BE2C (cell line): ENCODE measurements at regions not wholly inside any gene's neighbourhood (a gene's known extent, or its start where the extent isn't known, plus 50 kb on each side); places are given as distances from the start of the nearest gene placed in this dataset.

Experiments
- DNase-seq: peaks from one replicate; pipeline ENCODE4 v3.0.0-alpha.2; 2020
- H3K27me3 ChIP-seq: fragments of 250-450 bp; sonication (Bioruptor Pico); 2 replicates; pipeline ENCODE4 v1.5.1; 2020; ENCODE audit warnings: mild to moderate bottlenecking
- H3K36me3 ChIP-seq: fragments of 250-450 bp; sonication (Bioruptor Pico); 2 replicates; pipeline ENCODE4 v1.5.1; 2020; ENCODE audit warnings: mild to moderate bottlenecking
- H3K4me1 ChIP-seq: fragments of 250-450 bp; sonication (Bioruptor Pico); 2 replicates; pipeline ENCODE4 v1.5.1; 2020
- H3K4me3 ChIP-seq: 2 replicates; pipeline ENCODE4 v1.5.1; 2011; ENCODE audit warnings: low read depth, low read length
- H3K9me3 ChIP-seq: fragments of 250-450 bp; sonication (Bioruptor Pico); 2 replicates; pipeline ENCODE4 v1.5.1; 2020
- CTCF ChIP-seq: IDR thresholded peaks from 2 replicates; pipeline ENCODE4 v1.5.1; 2012; ENCODE audit warnings: mild to moderate bottlenecking, low read depth, low read length

GRCh38 chr14:25400607-25401206, 350.8 kb upstream of the STXBP6 start:
- no peaks in the 10 kb centered on the region for H3K36me3 ChIP-seq
- H3K9me3 ChIP-seq = no peaks in the 10 kb centered on the region
- no peaks in the 10 kb centered on the region for H3K27me3 ChIP-seq
- TF ChIP-seq CTCF = peak; percentile 77
- no peaks in the 10 kb centered on the region for H3K4me1 ChIP-seq
- no peak overlapping the region for H3K4me3 ChIP-seq
- peak; percentile 40 for DNase-seq

- Histone ChIP-seq H3K9me3 (no peaks in the 10 kb centered on the region; the same call in 1 of the 2 replicates), H3K4me3 (no peak overlapping the region), H3K4me1 (no peaks in the 10 kb centered on the region), H3K27me3 (no peaks in the 10 kb centered on the region), H3K36me3 (no peaks in the 10 kb centered on the region)
- DNase-seq = no peak
- TF ChIP-seq CTCF = no peak
Observed at GRCh38 chr14:25396128-25396527, 346.2 kb upstream of the STXBP6 start.

GRCh38 chr14:25394791-25395391, 344.9 kb upstream of the STXBP6 start:
- TF ChIP-seq CTCF = no peak
- no peak for DNase-seq

GRCh38 chr14:25394356-25394755, 344.4 kb upstream of the STXBP6 start:
- no peaks in the 10 kb centered on the region for H3K4me1 ChIP-seq
- no peak for DNase-seq
- TF ChIP-seq CTCF = no peak
- no peaks in the 10 kb centered on the region; the same call in 1 of the 2 replicates for H3K9me3 ChIP-seq
- no peak overlapping the region for H3K4me3 ChIP-seq
- no peaks in the 10 kb centered on the region for H3K27me3 ChIP-seq
- H3K36me3 ChIP-seq = no peaks in the 10 kb centered on the region

More at GRCh38 chr14:25394791-25395391, 344.9 kb upstream of the STXBP6 start:
- no peaks in the 10 kb centered on the region; the same call in 1 of the 2 replicates for H3K9me3 ChIP-seq
- H3K36me3 ChIP-seq = no peaks in the 10 kb centered on the region
- no peaks in the 10 kb centered on the region for H3K27me3 ChIP-seq
- no peak overlapping the region for H3K4me3 ChIP-seq
- H3K4me1 ChIP-seq = no peaks in the 10 kb centered on the region

GRCh38 chr14:25389948-25390347, 340.0 kb upstream of the STXBP6 start:
- Histone ChIP-seq H3K4me1 (no peaks in the 10 kb centered on the region), H3K4me3 (no peak overlapping the region), H3K9me3 (no peaks in the 10 kb centered on the region; the same call in 1 of the 2 replicates), H3K27me3 (no peaks in the 10 kb centered on the region), H3K36me3 (no peaks in the 10 kb centered on the region)
- DNase-seq = no peak
- no peak for TF ChIP-seq CTCF

GRCh38 chr14:25381498-25381897, 331.6 kb upstream of the STXBP6 start:
- no peak for DNase-seq
- H3K4me1 ChIP-seq = no peaks in the 10 kb centered on the region
- no peaks in the 10 kb centered on the region for H3K27me3 ChIP-seq
- no peak overlapping the region for H3K4me3 ChIP-seq
- TF ChIP-seq CTCF = peak; percentile 30; the same call in 1 of the 2 replicates
- H3K36me3 ChIP-seq = no peaks in the 10 kb centered on the region
- no peaks in the 10 kb centered on the region for H3K9me3 ChIP-seq
